Kidney (tissue), 13 donors: ENCODE measurements at regions not wholly inside any gene's neighbourhood (a gene's known extent, or its start where the extent isn't known, plus 50 kb on each side); places are given as distances from the start of the nearest gene placed in this dataset.

Source experiments
- DNase-seq, 5 donors: peaks; one replicate each; pipeline ENCODE4 v3.0.0-alpha.2; 2013 to 2020
- FAIRE-seq: peaks from 2 replicates; lab custom pipeline; 2012; peaks lifted over from hg19 to GRCh38; lab: Jason Lieb, UNC
- H3K27ac ChIP-seq, 2 donors: one replicate each; pipeline ENCODE4 v1.7.0; 2013; ENCODE audit warnings: low read depth in 2 of 2, low read length in 2 of 2, inconsistent platforms in 1 of 2
- H3K27me3 ChIP-seq: one replicate; pipeline ENCODE4 v1.7.1; 2013; ENCODE audit warnings: low read length, inconsistent platforms; ENCODE audit not compliant: control insufficient read depth, insufficient read depth
- H3K36me3 ChIP-seq, 3 donors: one replicate each; pipeline versions ENCODE4 v1.7.0 to v1.7.1; 2013; ENCODE audit warnings: low read length in 3 of 3, control low read depth in 1 of 3, inconsistent platforms in 1 of 3; ENCODE audit not compliant: insufficient read depth in 3 of 3, control insufficient read depth in 2 of 3
- H3K4me1 ChIP-seq, 3 donors: one replicate each; pipeline versions ENCODE4 v1.7.0 to v1.7.1; 2013; ENCODE audit warnings: low read length in 3 of 3, inconsistent platforms in 1 of 3, low read depth in 1 of 3; ENCODE audit not compliant: control insufficient read depth in 2 of 3, insufficient read depth in 2 of 3
- H3K4me3 ChIP-seq, 3 donors: one replicate each; pipeline versions ENCODE4 v1.7.0 to v1.8.1; 2013; ENCODE audit warnings: low read length in 3 of 3, control low read depth in 1 of 3, inconsistent platforms in 1 of 3
- H3K9ac ChIP-seq, 3 donors: one replicate each; pipeline versions ENCODE4 v1.7.0 to v1.7.1; 2013; ENCODE audit warnings: low read length in 3 of 3, control low read depth in 1 of 3, inconsistent platforms in 1 of 3
- H3K9me3 ChIP-seq, 3 donors: one replicate each; pipeline versions ENCODE4 v1.7.0 to v1.7.1; 2013; ENCODE audit warnings: low read length in 3 of 3, control low read depth in 1 of 3, inconsistent platforms in 1 of 3; ENCODE audit not compliant: control insufficient read depth in 2 of 3, insufficient read depth in 1 of 3
- intact Hi-C: fragments of 100-400 bp; cut with DNase I; formaldehyde crosslinking; loops from one replicate; pipeline ENCODE4 v1.11.1; 2022
- TF ChIP-seq, protein P1 (sequence below): IDR thresholded peaks from 3 replicates; pipeline ENCODE4 v1.5.1; 2012; ENCODE audit warnings: mild to moderate bottlenecking, moderate library complexity, borderline replicate concordance; ENCODE audit not compliant: insufficient read depth; ENCODE audit errors: extremely low read depth
- donor health status: control.
- donor health status: control.
- donor health status: control.
- donor health status: control.
- donor health status: control.
- donor health status: DM: yes; HTN: yes; CAD: no.
- donor health status: Normal renal cell carcinoma (clear cell type).

GRCh38 chr11:109305009-109305408 lies 117.0 kb upstream of the C11orf87 start:
- H3K4me1 ChIP-seq = no peaks in the 10 kb centered on the region
- TF ChIP-seq, protein P1, sequence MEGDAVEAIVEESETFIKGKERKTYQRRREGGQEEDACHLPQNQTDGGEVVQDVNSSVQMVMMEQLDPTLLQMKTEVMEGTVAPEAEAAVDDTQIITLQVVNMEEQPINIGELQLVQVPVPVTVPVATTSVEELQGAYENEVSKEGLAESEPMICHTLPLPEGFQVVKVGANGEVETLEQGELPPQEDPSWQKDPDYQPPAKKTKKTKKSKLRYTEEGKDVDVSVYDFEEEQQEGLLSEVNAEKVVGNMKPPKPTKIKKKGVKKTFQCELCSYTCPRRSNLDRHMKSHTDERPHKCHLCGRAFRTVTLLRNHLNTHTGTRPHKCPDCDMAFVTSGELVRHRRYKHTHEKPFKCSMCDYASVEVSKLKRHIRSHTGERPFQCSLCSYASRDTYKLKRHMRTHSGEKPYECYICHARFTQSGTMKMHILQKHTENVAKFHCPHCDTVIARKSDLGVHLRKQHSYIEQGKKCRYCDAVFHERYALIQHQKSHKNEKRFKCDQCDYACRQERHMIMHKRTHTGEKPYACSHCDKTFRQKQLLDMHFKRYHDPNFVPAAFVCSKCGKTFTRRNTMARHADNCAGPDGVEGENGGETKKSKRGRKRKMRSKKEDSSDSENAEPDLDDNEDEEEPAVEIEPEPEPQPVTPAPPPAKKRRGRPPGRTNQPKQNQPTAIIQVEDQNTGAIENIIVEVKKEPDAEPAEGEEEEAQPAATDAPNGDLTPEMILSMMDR = no peak
- no peaks in the 10 kb centered on the region for H3K36me3 ChIP-seq
- H3K27ac ChIP-seq = no peak overlapping the region
- intact Hi-C loops = no loop called here
- peak in 1 of 5 donors; percentile 55 for DNase-seq
- no peaks in the 10 kb centered on the region for H3K27me3 ChIP-seq
- no peaks in the 10 kb centered on the region for H3K9me3 ChIP-seq
- no peak overlapping the region for H3K4me3 ChIP-seq
- FAIRE-seq = no peak
- no peak overlapping the region for H3K9ac ChIP-seq

DNA sequence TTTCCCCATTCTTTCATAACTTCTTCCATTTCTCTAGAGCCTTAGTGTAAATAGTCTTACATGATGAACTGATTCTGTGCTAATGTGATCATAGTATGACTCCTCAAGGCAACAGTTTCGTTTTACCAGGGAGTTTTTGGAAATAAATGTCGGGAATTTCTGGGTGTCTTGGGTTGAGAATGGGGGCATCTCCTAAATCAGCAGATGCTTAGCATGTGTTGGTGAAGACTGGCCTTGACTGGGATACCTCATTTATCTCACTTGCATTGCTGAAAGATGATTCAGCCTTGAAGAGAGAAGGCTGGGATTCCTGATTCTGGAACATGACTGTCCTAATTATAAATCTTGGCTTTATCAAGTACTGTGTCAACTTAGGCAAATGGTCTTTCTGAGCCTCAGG lies 115.7 kb upstream of the C11orf87 start:
- no peaks in the 10 kb centered on the region for H3K9me3 ChIP-seq
- no peak overlapping the region for H3K9ac ChIP-seq
- TF ChIP-seq, protein P1 = no peak
- H3K27ac ChIP-seq = no peak overlapping the region
- DNase-seq (no peak), FAIRE-seq (no peak)
- no peaks in the 10 kb centered on the region for H3K4me1 ChIP-seq
- no peaks in the 10 kb centered on the region for H3K27me3 ChIP-seq
- no peaks in the 10 kb centered on the region for H3K36me3 ChIP-seq
- H3K4me3 ChIP-seq = no peak overlapping the region
- intact Hi-C loops = no loop called here

DNA sequence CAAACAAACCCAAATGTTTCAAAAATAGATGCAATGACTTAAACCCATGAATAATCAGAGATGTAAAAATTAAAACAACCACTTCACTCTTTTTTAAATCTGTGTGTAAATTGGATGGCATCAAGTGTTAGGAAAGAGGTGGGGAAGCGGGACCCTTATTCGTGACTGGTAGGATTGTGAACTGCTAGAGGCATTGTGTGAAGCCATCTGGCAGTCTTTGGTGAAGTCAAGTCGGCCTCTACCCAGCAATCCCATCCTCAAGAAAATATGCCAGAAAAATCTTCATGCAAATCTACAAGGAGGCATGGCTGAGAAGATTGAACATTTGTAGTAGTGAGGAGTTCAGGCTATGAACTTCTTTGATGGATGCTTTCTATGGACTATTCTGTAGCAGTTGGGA lies 114.6 kb upstream of the C11orf87 start:
- TF ChIP-seq, protein P1 = no peak
- FAIRE-seq (no peak), DNase-seq (no peak)
- Histone ChIP-seq H3K36me3 (no peaks in the 10 kb centered on the region), H3K27me3 (no peaks in the 10 kb centered on the region), H3K4me3 (no peak overlapping the region), H3K27ac (no peak overlapping the region), H3K9ac (no peak overlapping the region), H3K4me1 (no peaks in the 10 kb centered on the region), H3K9me3 (no peaks in the 10 kb centered on the region)
- intact Hi-C loops = no loop called here

DNA sequence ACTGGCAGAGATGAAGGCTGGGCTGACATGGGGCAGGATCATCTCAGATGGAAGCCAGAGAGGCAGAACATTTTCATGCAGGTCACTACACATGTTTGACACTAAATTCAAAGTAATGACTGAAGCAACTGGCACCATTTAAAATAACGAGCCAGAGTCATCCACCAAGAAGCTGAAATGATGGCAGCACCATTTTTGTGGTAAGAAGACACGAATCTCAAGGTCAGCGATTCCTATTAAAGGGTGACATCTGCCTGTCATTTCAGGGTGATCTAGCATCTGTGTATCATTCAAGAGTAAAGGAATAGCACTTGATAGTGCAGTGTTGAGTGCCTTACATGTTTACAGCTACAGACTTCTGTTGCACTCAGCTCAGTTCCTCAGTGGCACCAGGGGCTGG lies 113.4 kb upstream of the C11orf87 start:
- Histone ChIP-seq H3K4me3 (no peak overlapping the region), H3K9me3 (no peaks in the 10 kb centered on the region), H3K9ac (no peak overlapping the region), H3K27me3 (no peaks in the 10 kb centered on the region), H3K27ac (no peak overlapping the region), H3K4me1 (no peaks in the 10 kb centered on the region), H3K36me3 (no peaks in the 10 kb centered on the region)
- intact Hi-C loops = no loop called here
- TF ChIP-seq, protein P1 = no peak
- FAIRE-seq (no peak), DNase-seq (no peak)
